Body of pancreas (tissue), 4 donors: ENCODE measurements at regions not wholly inside any gene's neighbourhood (a gene's known extent, or its start where the extent isn't known, plus 50 kb on each side); places are given as distances from the start of the nearest gene placed in this dataset.

ENCODE experiments used
- POLR2A ChIP-seq, 3 donors: fragments of 450-650 bp; IDR thresholded peaks; one replicate each; pipeline ENCODE4 v1.6.1; 2016; ENCODE audit warnings: antibody characterized with exemption in 3 of 3, mild to moderate bottlenecking in 2 of 3
- TF ChIP-seq, protein P1 (sequence below), 7 experiments: fragments of 450-650 bp in 4 of 7; fragments of 200-600 bp in 3 of 7; sonication (generic) in 3 of 7; IDR thresholded peaks; one replicate each; pipeline ENCODE4 v1.5.1; 2016 to 2019; ENCODE audit warnings: antibody characterized with exemption in 7 of 7

DNA sequence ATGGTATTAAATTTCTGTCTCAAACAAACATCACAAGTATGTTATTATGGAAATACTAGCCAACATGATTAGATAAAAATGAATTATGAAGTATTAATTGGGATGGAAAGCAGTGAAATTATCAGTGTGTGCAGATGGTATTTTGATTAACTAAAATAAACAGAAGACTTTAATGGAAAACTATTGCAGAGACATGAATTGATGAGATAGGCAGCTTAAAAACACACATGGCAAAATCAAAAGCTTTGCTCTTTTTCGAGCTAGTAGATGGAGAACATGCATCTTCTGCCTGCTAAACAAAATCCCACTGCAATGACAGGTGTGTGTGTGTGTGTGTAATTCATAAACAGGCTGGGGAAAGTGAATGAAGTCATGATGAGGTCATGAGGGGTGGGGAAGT, 426.2 kb downstream of the MTRR start:
- TF ChIP-seq, protein P1, sequence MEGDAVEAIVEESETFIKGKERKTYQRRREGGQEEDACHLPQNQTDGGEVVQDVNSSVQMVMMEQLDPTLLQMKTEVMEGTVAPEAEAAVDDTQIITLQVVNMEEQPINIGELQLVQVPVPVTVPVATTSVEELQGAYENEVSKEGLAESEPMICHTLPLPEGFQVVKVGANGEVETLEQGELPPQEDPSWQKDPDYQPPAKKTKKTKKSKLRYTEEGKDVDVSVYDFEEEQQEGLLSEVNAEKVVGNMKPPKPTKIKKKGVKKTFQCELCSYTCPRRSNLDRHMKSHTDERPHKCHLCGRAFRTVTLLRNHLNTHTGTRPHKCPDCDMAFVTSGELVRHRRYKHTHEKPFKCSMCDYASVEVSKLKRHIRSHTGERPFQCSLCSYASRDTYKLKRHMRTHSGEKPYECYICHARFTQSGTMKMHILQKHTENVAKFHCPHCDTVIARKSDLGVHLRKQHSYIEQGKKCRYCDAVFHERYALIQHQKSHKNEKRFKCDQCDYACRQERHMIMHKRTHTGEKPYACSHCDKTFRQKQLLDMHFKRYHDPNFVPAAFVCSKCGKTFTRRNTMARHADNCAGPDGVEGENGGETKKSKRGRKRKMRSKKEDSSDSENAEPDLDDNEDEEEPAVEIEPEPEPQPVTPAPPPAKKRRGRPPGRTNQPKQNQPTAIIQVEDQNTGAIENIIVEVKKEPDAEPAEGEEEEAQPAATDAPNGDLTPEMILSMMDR (IDR thresholded peaks at IDR 0.05): no peak
- TF ChIP-seq POLR2A (IDR thresholded peaks at IDR 0.05): no peak
